ENCODE measurements at regions not wholly inside any gene's neighbourhood (a gene's known extent, or its start where the extent isn't known, plus 50 kb on each side); places are given as distances from the start of the nearest gene placed in this dataset.
"Not testable (repeated sequence)": the region's sequence is repeated elsewhere in the genome, so short reads cannot be mapped to it uniquely, and the experiment has no call there.

DNA sequence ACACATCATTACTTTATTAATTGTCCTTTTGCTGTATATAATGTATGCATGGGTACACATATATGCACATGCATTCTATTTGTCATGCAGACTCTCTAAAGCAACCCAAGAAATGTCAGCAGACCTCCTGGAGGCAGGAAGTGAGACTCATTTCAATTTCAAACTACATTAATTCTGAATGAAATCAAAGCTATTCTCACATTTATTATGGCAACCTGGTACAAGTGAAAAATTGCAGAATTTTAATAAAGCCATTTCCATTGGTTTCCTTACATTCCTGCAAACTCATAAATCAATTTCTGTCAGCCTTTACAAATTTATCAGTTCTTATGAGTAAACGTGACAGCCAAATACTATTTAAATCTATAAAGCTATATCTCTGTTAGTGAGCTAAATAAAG, 430.4 kb upstream of the NUDT12 start:
- no peak for DNase-seq (ENCODE audit: low spot score)

DNA sequence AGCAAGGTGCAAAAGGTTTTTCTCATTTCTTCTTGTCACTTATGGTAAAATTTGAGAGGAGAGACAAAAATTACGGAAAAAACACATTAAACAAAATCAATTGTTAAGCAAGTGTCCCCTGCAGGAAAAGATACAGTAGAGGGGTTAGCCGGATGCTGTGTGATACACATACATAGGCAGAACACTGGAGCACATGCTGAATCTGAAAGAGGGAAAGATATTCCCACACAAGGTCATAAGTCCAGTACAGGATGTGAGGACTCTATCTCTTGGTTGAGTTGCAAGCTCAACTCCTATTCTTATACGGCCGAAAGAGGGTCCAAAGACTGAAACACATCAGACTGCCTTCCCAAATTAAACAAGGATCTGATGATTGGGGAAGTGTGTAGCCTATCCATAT, 427.5 kb upstream of the NUDT12 start:
- DNase-seq (ENCODE audit: low spot score) = no peak

DNA sequence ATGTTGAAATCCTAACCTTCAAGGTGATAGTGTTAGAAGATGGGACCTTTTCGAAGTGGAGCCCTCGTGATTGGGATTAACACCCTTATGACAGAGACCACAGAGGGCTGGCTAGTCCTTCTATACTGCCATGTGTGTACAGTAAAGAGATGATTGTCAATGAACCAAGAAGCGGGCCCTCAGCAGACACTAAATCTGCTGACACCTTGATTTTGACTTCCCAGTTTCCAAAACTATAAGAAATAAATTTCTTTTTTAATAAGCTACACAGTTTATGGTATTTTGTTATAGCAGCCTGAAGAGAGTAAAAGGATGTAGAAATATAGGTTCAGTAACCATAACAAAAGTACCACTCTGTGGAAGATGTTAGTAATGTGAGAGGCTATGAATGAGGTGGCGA, 419.0 kb upstream of the NUDT12 start:
- no peak for DNase-seq (ENCODE audit: low spot score)

DNA sequence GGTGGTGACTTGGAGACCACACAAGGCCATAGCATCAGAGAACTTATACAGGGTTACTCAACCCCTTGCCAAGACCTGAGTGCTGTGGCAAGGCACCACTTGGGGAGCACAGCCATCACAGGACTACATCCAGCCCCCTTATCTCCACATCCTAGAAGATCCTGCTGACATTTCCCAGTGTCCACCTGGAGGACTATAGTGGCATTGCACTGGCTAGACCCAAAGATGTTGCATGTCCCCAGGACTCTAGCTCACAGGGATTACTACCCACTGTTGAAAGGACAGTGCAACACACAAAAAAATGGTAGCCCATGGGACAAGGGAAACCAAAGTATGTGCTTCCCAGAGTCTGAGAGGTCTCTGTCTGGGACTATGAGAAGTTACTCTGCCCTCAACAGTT, 411.1 kb upstream of the NUDT12 start:
- DNase-seq (ENCODE audit: low spot score) = no peak

DNA sequence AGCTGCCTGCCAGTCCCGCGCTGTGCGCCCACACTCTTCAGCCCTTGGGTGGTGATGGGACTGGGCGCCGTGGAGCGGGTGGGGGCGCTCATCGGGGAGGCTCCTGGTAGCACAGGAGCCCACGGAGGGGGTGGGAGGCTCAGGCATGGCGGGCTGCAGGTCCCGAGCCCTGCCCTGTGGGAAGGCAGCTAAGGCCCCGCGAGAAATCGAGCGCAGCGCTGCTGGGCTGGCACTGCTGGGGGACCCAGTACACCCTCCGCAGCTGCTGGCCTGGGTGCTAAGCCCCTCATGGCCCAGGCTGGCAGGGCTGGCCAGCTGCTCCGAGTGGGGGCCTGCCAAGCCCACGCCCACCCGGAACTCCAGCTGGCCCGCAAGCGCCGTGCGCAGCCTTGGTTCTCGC, 403.7 kb upstream of the NUDT12 start:
- DNase-seq (ENCODE audit: low spot score) = not testable (repeated sequence)

DNA sequence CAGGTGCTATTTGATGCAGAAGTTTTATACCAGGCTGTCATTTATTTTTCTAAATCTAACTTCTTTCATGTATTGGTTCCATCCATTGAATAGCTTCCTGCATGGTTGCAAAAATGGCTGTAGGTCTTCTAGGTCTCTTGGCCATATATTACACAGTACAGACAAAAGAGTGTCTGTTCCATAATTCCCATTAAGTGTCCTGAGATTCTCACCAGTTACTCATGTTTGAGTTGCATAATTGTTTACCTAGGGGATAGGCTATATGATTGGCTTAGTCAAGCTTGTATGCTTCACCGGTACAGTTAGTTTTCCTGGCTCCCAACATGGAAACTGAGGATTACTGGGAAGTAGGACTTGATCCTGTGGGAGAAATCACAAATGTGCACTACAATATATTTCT, 399.4 kb upstream of the NUDT12 start:
- no peak for DNase-seq (ENCODE audit: low spot score)

DNA sequence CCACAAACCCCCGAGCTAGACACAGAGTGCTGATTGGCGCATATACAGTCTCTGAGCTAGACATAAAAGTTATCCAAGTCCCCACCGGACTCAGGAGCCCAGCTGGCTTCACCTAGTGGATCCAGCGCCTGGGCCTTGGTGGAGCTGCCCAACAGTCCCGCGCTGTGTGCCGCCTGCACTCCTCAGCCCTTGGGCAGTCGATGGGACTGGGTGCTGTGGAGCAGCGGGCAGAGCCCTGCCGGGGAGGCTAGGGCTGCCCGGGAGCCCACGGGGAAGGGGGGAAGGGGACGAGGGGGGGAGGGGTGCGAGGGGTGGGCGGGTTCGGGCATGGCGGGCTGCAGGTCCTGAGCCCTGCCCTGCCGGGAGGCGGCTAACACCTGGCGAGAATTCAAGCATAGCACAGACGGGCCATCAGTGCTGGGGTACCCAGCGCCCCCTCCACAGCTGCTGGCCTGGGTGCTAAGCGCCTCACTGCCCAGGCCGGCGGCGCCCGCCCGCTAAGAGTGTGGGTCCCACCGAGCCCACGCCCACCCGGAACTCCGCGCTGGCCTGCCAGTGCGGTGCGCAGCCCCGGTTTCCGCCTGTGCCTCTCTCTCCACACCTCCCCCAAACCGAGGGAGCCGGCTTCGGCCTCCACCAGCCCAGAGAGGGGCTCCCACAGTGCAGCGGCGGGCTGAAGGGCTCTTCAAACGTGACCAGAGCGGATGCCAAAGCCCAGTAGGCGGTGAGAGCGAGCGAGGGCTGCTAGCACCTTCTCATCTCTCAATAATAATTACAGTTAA, 391.2 kb upstream of the NUDT12 start:
- DNase-seq (ENCODE audit: low spot score) = no peak

DNA sequence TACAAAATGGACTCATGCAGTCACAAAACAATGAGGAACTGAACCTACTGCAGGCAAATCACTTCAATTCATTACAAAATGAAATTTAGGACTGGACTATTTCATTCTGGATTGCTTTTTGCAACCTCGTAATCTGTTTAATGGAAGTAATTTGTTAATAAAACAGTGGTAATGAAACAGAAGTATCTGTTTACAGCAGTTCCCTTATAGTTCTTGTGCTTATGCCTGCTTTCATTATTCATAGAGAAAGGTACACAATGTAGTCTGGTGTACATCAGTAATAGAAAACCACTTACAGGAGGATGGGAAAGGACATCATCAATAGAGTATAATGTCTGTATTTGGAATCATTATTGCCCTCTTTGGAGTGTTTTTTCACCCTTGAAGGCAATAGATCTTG, 389.2 kb upstream of the NUDT12 start:
- no peak for DNase-seq (ENCODE audit: low spot score)

DNA sequence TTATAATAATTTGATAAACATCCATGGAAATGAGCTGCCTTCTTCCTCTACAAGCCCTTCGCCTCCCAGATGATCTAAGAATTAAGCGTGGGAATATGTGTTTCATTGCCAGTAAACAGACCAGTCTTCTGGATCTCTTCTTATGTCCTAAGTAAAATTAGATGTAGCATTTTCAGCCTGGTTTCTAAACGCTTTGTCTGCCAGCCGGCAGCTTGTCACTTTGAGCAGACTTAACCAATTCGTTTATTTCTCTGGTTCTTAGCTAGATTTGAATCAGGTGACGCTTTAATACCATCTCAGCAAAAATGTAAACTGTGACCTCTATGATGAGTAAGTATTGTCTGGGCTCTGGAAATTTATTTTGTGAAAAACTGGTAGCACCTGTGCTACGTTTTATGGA, 380.6 kb upstream of the NUDT12 start:
- DNase-seq (ENCODE audit: low spot score) = no peak

DNA sequence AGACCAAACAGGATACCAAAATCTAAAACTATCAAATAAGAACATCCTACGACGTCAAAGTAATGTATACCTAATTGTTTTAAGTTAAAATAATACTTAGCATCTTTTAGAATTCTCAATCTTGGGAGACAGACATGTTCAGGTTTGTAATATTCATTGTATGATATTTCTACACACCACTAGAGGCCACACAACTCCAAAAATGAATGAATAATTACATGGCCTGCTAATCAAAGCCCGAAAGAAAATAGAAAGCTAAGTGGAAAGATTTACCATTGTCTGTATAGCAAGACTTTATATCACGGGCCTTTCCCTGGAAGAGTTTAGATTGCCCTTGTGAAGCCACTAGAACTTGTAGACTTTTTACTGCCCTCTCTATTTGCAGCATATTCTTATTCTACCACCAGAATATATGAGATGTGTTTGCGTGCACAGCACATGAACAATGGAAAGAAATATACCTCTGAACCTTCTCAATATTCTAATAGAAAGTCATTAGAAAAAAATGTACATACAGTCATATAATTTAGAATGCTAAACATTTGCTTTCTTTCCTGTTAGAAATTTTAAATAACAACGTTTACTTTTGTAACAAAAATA, 380.1 kb upstream of the NUDT12 start:
- DNase-seq (ENCODE audit: low spot score) = no peak

DNA sequence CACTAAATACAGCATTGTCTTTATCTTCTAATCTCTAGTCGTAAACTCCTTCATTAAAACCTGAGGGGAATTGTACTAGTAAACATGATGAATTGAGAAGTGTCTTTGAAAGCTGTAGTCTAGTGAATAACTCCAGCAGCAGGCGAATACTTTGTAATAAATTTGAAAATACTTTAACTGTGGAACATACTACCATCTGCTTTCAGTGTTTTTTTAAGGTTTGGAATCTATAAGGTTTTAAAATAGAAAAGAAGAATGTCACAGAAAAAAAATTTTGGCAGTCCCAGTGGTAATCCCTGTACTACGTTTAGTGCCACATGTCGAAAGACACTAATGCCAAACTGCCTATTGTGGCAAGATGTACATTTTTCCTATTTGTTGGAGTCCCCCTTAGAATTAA, 379.0 kb upstream of the NUDT12 start:
- DNase-seq (ENCODE audit: low spot score) = no peak

DNA sequence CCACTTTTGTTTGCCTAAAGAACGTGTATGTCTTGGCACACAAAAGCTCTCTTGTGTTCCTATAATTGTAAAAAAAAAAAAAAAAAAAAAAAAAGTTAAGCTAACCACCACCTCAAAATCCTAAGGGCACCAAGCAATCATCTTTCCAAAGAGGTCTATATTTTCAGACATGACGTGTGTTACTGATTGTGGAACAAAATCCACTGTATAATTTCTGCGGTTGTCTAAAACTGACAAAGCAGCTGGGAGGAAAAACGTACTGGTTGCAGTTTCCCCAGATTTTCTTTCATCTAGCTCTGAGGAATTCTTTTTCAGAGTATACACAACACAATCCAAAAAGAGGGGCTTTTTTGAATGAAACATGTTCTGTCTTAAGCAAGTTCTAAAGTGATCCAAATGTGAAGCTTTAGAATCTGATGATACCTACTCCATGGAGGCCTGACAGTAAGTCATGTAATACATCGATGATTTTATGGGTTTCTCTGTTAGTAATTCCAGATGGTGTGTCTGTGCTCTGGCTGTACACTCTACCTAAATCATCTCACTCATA, 375.6 kb upstream of the NUDT12 start:
- no peak for DNase-seq (ENCODE audit: low spot score)

DNA sequence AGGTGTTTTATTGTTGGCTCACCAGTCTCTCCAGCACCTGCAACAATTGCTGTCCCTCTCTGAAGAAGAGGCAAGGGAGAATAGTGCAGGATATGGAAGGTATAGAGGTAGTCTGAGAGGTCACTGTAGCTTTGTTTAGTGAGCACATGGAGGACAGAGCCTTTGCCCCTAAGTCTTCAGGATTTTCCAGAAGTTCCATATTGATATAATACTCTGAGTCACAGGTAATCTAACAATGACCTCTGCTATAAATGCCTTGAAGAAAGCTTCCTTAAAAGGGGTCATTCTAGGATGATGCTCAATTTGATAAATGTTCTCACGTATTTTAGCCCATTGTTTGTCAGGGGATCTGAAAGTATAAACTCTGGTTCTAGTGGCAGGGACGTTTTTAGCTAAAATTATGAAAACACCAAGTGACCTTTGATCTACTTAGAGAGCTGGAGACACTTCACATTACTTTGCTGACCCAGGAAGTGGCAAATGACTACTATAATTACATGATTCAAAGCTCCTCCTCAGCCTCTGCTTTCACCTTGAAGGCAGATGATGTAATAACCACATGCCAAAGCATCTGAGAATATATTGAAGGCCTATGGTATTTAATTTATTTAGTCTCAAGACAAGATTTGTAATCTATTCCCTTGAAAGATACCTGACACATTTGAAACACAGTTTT, 366.9 kb upstream of the NUDT12 start:
- no peak for DNase-seq (ENCODE audit: low spot score)

DNA sequence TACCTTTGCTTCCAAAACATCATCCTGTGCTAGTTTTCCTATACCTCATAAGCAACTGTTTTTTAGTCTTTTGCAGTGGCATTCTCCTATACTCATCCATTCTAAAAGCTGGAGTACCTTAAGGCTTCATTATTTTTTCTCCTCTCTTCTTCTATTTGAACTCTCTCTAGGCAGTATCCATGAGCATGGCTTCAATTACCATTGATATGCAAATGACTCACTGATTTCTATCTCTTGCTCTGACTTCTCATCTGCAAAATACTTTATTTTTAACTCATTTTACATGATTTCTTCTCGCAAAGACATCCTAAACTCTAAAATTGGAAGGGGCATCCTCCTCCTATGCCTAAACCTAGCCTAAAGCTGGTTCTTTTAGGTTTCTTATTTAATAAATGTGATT, 365.1 kb upstream of the NUDT12 start:
- no peak for DNase-seq (ENCODE audit: low spot score)

DNA sequence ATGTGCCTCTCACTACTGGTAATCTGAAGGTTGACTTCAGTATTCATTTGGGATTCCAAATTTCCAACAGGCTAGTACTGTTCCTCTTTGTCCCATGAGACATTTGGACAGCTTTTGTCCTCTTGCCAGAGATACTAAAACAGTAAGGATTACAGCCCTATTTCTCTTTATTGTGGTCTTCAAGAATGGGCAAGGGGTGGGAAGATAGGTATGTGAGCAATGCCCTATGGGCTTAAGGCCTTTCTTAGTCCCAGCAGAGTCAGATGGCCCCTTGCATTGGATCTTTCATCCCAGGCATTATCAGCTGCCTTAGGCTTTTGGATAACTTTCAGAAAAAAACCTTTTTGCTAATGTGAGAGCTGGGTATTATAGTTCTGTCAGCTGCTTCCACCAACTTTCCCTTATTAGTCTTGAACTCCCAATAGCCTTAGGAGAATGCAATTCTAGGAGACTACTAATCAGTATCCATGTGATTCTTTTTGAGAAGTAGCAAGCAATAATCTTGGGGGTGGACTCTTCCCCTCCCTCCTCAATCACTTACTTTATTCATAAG, 361.1 kb upstream of the NUDT12 start:
- no peak for DNase-seq (ENCODE audit: low spot score)

DNA sequence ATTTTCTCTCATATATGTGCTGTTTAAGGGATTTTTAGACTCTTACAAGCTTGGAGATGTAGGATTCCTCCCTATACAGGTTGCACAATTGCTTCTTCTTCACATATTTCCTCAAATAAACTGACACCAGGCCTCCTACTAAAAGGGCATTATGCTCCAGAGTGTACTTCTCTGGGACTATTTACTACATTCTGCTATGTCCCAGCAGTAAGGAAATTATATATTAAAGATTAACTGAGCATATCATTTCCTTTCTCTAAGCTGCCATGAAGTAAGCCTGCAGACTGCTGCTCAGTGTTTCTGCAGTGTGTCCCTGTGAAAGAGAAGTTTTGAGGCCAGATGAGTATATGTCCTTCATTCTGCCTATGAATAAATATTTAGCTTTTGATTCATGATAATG, 356.9 kb upstream of the NUDT12 start:
- DNase-seq (ENCODE audit: low spot score) = no peak

DNA sequence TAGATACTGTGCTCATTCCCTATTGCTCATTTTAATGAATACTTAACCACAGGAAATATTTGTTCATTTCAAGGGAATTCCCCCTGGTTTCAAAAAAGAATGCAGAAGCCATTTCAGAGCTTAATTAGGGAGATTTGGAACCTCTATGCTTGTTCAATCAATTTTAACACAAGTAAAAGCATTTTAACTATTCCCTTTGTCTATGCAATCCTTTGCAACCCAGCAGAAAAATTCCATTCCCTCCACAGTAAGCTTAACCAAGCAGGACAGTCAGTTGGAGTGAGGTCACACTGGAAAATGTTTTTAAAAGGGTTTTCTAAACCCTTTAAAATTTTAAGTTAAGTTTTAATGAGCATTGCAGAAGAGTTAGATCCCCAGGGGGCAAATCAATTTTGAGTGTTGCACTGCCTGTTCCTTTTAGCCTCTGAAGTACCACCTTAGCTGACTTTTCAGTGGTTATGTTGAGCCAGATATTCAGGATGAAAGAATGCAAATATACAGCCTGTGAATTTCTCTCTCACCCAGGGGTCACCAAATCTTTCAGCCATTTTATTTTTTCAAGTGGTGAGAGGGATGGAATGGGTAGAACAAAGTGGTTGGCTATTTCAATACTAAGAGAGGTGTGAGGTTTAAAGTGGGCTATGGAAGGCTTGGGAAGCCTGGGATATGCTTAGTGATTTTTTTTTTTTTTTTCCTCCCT, 356.2 kb upstream of the NUDT12 start:
- no peak for DNase-seq (ENCODE audit: low spot score)

DNA sequence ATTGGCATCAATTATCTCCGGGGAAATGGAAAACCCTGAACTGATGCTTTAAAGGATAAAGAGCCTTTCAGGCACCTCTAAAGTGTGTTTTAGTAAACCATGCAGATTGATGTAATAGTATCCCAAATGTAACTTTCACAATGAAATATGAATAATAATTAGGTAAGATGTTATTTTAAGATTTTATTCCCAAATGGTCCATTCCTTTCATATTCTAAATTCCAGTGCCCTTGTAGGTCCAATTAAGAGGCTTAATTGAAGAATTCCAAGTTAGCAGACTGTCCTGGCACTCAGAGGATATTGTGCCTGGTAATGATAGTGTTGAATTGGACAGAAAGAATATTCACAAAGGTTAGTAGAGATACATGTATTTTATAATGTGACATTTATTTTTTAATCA, 352.5 kb upstream of the NUDT12 start:
- no peak for DNase-seq (ENCODE audit: low spot score)

DNA sequence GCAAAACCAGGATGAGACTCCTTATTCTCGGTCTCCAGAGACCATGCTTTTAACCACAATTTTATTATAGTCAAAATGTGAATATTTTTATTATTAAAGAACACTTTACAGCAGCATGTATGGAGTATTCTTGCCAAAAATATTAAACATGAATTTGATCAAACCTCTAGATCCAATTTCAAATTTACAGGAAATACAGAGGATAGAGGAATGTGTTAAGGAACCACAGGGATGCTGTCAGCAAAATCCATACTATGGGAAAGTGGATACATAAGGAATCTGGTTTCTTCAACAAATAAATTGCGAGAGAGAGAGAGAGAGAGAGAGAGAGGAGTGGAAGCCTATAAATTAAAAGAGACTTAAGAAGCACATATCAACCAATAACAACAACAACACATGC, 348.2 kb upstream of the NUDT12 start:
- no peak for DNase-seq (ENCODE audit: low spot score)

DNA sequence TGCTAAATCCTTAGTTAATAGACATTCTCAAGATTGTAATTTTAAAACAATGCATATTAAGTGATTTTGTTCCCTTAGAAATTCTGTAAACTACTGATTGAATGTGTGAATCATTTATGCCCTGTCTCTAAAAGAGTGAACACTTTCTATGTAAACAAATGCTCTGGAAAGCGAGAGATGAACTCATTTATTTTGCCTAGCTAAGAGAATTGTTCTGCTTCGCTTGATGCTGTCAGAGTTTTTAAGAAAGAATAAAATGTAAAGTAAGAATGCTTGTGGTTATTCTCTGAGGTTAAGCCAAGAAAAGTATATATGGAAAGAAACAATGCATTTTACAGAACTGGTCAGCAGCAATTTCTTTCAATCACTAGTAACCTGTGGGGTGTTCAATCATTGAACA, 347.4 kb upstream of the NUDT12 start:
- no peak for DNase-seq (ENCODE audit: low spot score)

DNA sequence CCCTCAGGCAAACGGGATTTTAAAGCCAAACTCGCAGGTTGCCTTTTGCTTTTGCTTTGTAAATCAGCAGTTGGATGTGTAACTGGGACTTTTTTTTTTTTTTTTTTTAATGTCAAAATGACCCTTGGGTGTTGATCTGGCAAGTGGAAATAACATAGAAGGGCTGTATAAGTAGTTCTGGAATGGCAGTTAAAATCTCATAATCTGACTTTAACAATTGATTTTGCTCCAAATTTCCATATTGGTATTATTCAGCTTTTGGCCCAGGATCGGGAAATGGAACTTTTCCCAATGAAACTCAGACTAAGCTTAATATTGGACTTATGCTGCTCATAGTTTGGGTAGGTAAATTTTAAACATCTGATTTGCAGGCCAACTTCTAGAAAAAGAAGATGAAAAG, 346.8 kb upstream of the NUDT12 start:
- no peak for DNase-seq (ENCODE audit: low spot score)

DNA sequence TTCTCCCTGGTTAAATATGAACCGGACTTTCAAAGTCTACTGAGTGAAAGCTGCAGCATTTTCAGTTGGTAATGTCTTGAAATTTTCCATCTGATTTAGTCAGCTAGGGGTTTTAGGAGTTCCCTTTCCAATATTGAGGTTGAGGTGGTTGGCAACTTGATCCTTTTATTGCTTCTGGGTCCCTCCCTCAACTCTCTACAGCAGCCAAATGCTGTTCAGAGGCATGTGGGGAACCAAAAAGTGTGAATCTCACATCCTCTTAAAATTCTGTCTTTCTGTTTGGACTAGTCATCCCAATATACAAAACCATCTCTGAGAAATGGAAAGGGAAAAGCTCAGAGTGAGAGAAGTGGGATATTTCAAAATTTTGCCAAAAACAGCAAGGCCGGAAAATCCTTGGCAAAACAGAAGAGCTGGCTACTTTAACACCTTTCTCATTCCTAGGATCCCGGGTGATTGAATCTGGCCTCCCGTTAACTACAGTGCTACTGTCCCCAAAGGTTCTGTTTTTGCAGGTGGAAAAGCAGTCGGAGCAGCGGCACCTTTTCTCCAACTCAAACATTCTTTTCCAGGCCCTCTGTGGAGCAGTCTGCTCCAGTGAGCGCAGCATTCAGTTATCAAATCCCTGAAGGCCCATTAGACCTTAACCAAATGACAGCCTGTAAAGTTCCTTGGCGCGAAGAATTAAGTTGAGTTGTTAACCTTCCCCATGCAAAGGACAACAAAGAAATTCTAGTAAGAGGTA, 345.9 kb upstream of the NUDT12 start:
- DNase-seq (ENCODE audit: low spot score) = no peak
